ENCODE measurements at regions not wholly inside any gene's neighbourhood (a gene's known extent, or its start where the extent isn't known, plus 50 kb on each side); places are given as distances from the start of the nearest gene placed in this dataset.
"Not testable (repeated sequence)": the region's sequence is repeated elsewhere in the genome, so short reads cannot be mapped to it uniquely, and the experiment has no call there.

GRCh38 chr21:15278279-15278678 lies 213.5 kb upstream of the NRIP1 start:
- no peak for DNase-seq (ENCODE audit: low spot score)

GRCh38 chr21:15278851-15279250 lies 214.1 kb upstream of the NRIP1 start:
- no peak for DNase-seq (ENCODE audit: low spot score)

- no peak for DNase-seq (ENCODE audit: low spot score)
These were observed 214.7 kb upstream of the NRIP1 start for GRCh38 chr21:15279482-15279881.

DNA sequence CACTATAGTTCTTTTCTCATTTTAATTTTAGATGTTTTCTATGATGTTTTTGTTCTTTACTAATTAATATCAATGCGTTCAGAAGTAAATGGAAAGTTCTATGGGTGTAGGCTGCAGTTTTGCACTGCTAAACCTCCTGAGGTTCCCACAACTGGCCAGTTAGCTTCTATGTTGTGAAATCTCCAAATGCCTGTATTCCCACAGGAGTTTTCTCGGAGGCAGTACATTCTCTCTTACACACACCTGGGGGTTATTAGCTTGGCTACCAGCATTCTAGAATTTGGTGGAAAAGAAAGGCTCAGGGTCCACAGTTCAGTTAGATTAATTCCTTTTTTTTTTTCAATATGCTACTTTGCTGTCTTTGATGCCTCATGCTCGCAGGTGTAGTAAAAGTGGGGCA lies 216.9 kb upstream of the NRIP1 start:
- DNase-seq (ENCODE audit: low spot score) = no peak

- no peak for DNase-seq (ENCODE audit: low spot score)
These were observed 217.9 kb upstream of the NRIP1 start for GRCh38 chr21:15282665-15283064.

DNA sequence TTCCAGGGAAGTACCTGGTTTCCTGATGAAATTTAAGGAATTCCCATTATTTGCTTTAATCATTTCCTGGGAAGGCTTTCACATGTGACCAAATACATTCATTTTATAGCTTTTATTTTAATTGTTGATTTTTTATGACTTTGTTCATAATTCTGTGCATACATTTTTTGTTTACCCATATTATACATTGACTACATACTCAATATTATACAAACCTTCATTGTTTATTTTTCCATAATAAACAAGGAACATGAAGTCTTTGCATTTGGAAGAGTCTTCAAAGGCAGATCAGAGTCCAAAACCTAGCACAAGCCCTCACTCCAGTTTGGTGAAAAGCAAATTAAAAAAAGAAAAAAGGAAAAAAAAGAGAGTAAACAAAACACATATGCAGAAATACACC lies 218.3 kb upstream of the NRIP1 start:
- DNase-seq (ENCODE audit: low spot score) = no peak

GRCh38 chr21:15283789-15284188 lies 219.0 kb upstream of the NRIP1 start:
- no peak for DNase-seq (ENCODE audit: low spot score)

GRCh38 chr21:15285556-15285955 lies 220.8 kb upstream of the NRIP1 start:
- DNase-seq (ENCODE audit: low spot score) = no peak

- DNase-seq (ENCODE audit: low spot score) = no peak
These were observed 224.4 kb upstream of the NRIP1 start for GRCh38 chr21:15289246-15289645.

- DNase-seq (ENCODE audit: low spot score) = no peak
These were observed 225.4 kb upstream of the NRIP1 start for GRCh38 chr21:15289896-15290841.

DNA sequence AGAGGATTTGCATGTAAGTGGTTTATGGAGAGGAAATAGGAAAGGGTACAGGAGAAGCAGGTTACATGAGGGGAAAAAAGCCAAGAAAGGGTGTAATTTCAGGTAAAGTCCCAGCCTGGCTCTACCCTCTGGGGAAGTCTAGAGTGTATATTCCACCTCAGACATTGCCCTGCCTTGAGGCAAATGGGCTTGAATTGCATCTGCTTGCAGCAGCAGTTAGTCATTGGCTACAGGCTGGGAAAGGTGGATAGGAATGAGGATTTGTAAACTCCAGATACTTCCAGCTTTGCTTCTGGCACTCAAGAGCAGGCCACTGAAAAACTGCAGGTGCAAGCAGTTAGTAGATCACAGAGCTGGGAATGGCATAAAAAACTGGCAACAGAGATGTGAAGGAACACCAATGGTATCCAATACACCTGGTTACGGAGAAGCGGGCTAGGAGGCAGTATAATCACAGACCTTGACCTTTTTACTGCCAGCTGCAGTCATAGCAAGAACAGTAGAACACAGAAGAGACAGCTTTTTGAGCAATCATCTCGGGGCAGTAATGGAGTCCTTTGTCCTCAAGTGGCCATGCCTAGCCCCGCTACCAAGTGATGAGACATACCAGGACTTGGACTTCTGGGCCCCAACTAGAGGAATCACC lies 226.9 kb upstream of the NRIP1 start:
- DNase-seq (ENCODE audit: low spot score) = no peak

- DNase-seq (ENCODE audit: low spot score) = no peak
These were observed 228.4 kb upstream of the NRIP1 start for GRCh38 chr21:15293240-15293639.

- DNase-seq (ENCODE audit: low spot score) = no peak
These were observed 231.1 kb upstream of the NRIP1 start for GRCh38 chr21:15295875-15296274.

- DNase-seq (ENCODE audit: low spot score) = no peak
These were observed 233.0 kb upstream of the NRIP1 start for GRCh38 chr21:15297824-15298223.

DNA sequence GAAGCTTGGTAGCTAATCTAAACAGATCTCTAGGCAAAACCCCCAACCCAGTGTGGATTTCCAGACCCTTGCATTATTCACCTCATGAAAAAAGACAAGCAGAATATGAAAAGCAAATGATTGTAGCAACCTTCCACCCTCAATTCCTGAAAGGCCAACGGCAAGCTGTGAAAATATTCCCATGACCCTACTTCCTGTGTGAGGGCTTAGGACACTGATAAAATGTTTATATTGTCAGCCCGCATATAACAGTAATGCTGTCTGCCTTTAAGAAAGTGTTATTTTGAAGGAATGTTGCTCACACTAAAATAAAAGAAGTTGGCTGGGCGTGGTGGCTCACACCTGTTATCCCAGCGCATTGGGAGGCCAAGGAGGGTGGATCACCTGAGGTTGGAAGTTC lies 233.5 kb upstream of the NRIP1 start:
- DNase-seq (ENCODE audit: low spot score) = no peak

DNA sequence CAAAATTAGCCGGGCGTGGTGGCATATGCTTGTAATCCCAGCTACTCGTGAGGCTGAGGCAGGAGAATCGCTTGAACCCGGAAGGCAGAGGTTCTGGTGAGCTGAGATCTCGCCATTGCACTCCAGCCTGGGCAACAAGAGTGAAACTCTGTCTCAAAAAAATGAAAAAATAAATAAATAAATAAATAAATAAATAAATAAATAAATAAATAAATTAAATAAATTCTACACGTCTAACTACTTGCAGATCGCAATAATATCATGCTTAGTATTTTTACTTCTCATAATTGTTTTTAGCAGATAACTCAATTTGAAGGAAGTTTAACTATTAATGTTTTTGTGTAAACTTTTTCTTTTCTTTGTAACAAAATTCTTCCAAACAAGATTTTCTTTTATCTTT lies 234.0 kb upstream of the NRIP1 start:
- DNase-seq (ENCODE audit: low spot score) = not testable (repeated sequence)

DNA sequence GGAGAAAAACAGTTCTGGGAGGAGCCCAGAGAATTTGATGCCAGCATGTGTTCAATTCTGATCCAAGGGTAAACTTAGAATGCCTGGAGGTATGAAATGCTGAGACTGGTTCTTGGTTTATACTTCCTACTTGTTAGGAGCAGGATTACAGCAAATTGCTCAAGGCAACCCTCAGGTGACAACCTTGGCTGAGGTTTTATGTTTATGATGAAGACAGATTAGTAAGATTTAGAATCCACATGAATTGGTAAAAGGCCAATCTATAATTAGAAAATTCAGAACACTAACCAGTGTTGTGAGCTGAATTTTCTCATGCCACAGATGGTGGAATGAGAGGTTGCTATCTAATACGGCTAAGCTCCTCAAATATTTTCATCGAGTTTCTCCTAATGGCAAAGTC lies 235.3 kb upstream of the NRIP1 start:
- no peak for DNase-seq (ENCODE audit: low spot score)

DNA sequence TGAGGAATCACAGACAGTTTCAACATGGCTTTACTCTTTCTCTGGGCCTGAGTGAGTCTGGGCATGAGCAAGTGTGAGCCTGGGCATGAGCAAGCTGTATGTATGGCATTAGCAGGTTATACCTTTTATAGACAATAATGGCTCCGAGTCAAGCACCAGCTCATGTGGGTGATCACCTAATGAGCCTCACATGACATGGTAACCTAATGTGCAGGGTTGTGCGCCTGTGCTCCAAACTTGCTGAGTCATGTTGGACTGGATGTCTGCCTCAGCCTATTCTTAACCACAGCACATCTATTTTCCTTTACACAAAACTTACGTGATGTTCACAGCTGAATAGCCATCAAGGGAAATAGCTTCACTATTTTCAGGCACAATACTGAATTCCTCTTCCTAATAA lies 236.2 kb upstream of the NRIP1 start:
- no peak for DNase-seq (ENCODE audit: low spot score)

GRCh38 chr21:15301736-15302135 lies 236.9 kb upstream of the NRIP1 start:
- no peak for DNase-seq (ENCODE audit: low spot score)

DNA sequence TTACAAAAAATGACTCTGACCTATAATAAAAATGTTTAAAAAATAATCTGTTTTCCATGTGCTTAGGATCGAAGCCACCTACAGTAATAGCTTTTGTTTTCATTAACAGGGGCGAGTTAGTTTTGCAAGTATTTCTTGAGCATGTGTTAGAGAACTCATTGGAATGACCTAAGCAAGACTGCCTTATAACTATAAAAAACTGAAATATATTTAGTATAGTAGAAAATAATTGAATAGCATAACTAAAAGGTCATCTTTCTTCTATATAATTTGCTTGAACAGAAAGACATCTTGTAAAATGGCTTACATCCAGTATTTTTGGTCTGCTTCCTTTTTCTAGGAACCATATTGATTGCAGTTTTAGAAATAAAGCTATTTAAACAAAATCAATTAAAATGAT lies 241.5 kb upstream of the NRIP1 start:
- no peak for DNase-seq (ENCODE audit: low spot score)

- no peak for DNase-seq (ENCODE audit: low spot score)
These were observed 243.5 kb upstream of the NRIP1 start for GRCh38 chr21:15308333-15308732.

GRCh38 chr21:15309022-15309590 lies 244.3 kb upstream of the NRIP1 start:
- no peak for DNase-seq (ENCODE audit: low spot score)

DNA sequence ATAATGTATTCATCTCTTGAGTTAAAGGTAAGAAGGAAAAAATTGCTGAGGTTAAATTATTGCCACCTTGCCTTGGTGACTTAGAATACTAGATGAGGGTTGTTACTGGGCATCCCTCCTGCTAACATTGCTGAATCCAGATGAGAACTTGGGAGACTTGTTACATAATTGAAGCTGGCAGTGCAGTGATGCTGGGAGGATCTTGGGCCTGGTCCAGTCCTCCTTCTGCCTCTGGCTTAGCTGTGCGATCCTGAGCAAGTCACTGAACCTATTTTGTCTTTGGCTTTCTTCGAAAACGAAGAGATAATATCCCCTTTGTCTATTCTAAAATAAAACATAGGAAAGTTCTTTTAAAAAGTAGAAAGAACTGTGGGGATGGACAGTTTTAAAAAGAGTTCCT lies 244.9 kb upstream of the NRIP1 start:
- DNase-seq (ENCODE audit: low spot score) = no peak

All from ureter (tissue), 1 donor.